HUES6 (cell line): ENCODE measurements at regions not wholly inside any gene's neighbourhood (a gene's known extent, or its start where the extent isn't known, plus 50 kb on each side); places are given as distances from the start of the nearest gene placed in this dataset.
"Not testable (repeated sequence)": the region's sequence is repeated elsewhere in the genome, so short reads cannot be mapped to it uniquely, and the experiment has no call there.

Experiments
- H3K27ac ChIP-seq: 2 replicates; pipeline ENCODE4 v1.7.0; 2013; ENCODE audit warnings: low read depth, mild to moderate bottlenecking, low read length, inconsistent platforms
- H3K27me3 ChIP-seq: 2 replicates; pipeline ENCODE4 v1.6.1; 2013; ENCODE audit warnings: low read length; ENCODE audit not compliant: control insufficient read depth, insufficient read depth
- H3K36me3 ChIP-seq: 2 replicates; pipeline ENCODE4 v1.6.1; 2013; ENCODE audit warnings: low read length; ENCODE audit not compliant: control insufficient read depth, insufficient read depth
- H3K4me1 ChIP-seq: 2 replicates; pipeline ENCODE4 v1.6.1; 2013; ENCODE audit warnings: low read length; ENCODE audit not compliant: control insufficient read depth, insufficient read depth
- H3K4me3 ChIP-seq: 2 replicates; pipeline ENCODE4 v1.5.1; 2013; ENCODE audit warnings: low read depth, low read length
- H3K9ac ChIP-seq: one replicate; pipeline ENCODE4 v1.6.1; 2013; ENCODE audit warnings: mild to moderate bottlenecking, low read length
- H3K9me3 ChIP-seq: 2 replicates; pipeline ENCODE4 v1.6.1; 2013; ENCODE audit warnings: low read depth, low read length; ENCODE audit not compliant: control insufficient read depth, insufficient read depth

- H3K9me3 ChIP-seq: no peaks in the 10 kb centered on the region
- no peaks in the 10 kb centered on the region for H3K36me3 ChIP-seq
- no peak overlapping the region for H3K4me3 ChIP-seq
- H3K27ac ChIP-seq: no peak overlapping the region
- no peaks in the 10 kb centered on the region for H3K27me3 ChIP-seq
- H3K4me1 ChIP-seq: peaks cover 43% of the 10 kb centered on the region
- no peak overlapping the region for H3K9ac ChIP-seq
Observed at GRCh38 chr4:84220990-84221389, 278.1 kb downstream of the NKX6-1 start.

GRCh38 chr4:84219656-84220055 is 279.4 kb downstream of the NKX6-1 start:
- H3K9ac ChIP-seq: no peak overlapping the region
- peaks cover 38% of the 10 kb centered on the region for H3K4me1 ChIP-seq
- no peak overlapping the region for H3K4me3 ChIP-seq
- no peaks in the 10 kb centered on the region for H3K36me3 ChIP-seq
- no peaks in the 10 kb centered on the region for H3K9me3 ChIP-seq
- H3K27ac ChIP-seq: no peak overlapping the region
- H3K27me3 ChIP-seq: no peaks in the 10 kb centered on the region

- H3K27ac ChIP-seq: no peak overlapping the region
- H3K36me3 ChIP-seq: no peaks in the 10 kb centered on the region
- no peak overlapping the region for H3K9ac ChIP-seq
- peaks cover 22% of the 10 kb centered on the region for H3K4me1 ChIP-seq
- H3K4me3 ChIP-seq: no peak overlapping the region
- no peaks in the 10 kb centered on the region for H3K27me3 ChIP-seq
- no peaks in the 10 kb centered on the region for H3K9me3 ChIP-seq
Observed at GRCh38 chr4:84218031-84218430, 281.1 kb downstream of the NKX6-1 start.

- H3K9me3 ChIP-seq: no peaks in the 10 kb centered on the region
- no peaks in the 10 kb centered on the region for H3K36me3 ChIP-seq
- no peak overlapping the region for H3K4me3 ChIP-seq
- 0 out of 2 replicates have a peak, but pooled peaks cover 6% of the 10 kb centered on the region for H3K4me1 ChIP-seq
- H3K9ac ChIP-seq: no peak overlapping the region
- H3K27ac ChIP-seq: no peak overlapping the region
- H3K27me3 ChIP-seq: no peaks in the 10 kb centered on the region
Observed at GRCh38 chr4:84215217-84215616, 283.9 kb downstream of the NKX6-1 start.

GRCh38 chr4:84206226-84206625 is 292.9 kb downstream of the NKX6-1 start:
- not testable (repeated sequence) for H3K27ac ChIP-seq, H3K4me1 ChIP-seq, H3K36me3 ChIP-seq, H3K9ac ChIP-seq, H3K4me3 ChIP-seq, H3K27me3 ChIP-seq
- peaks cover 14% of the 10 kb centered on the region for H3K9me3 ChIP-seq

- Histone ChIP-seq H3K36me3 (no peaks in the 10 kb centered on the region), H3K4me1 (peaks cover 8% of the 10 kb centered on the region; the same call in 1 of the 2 replicates), H3K9me3 (no peaks in the 10 kb centered on the region), H3K4me3 (no peak overlapping the region), H3K27ac (no peak overlapping the region), H3K9ac (no peak overlapping the region), H3K27me3 (no peaks in the 10 kb centered on the region)
Observed at GRCh38 chr4:84189144-84189543, 309.9 kb downstream of the NKX6-1 start.

- no peak overlapping the region for H3K4me3 ChIP-seq
- no peak overlapping the region for H3K27ac ChIP-seq
- no peaks in the 10 kb centered on the region for H3K36me3 ChIP-seq
- H3K27me3 ChIP-seq: no peaks in the 10 kb centered on the region
- no peaks in the 10 kb centered on the region for H3K9me3 ChIP-seq
- H3K9ac ChIP-seq: no peak overlapping the region
- no peaks in the 10 kb centered on the region for H3K4me1 ChIP-seq
Observed at GRCh38 chr4:84179409-84179808, 319.7 kb downstream of the NKX6-1 start.

- Histone ChIP-seq H3K27me3 (no peaks in the 10 kb centered on the region), H3K4me1 (no peaks in the 10 kb centered on the region), H3K9ac (no peak overlapping the region), H3K4me3 (no peak overlapping the region), H3K36me3 (no peaks in the 10 kb centered on the region), H3K27ac (no peak overlapping the region), H3K9me3 (no peaks in the 10 kb centered on the region)
Observed at GRCh38 chr4:84177831-84178542, 321.1 kb downstream of the NKX6-1 start.

- no peaks in the 10 kb centered on the region for H3K9me3 ChIP-seq
- no peaks in the 10 kb centered on the region for H3K27me3 ChIP-seq
- H3K36me3 ChIP-seq: no peaks in the 10 kb centered on the region
- H3K27ac ChIP-seq: no peak overlapping the region
- no peak overlapping the region for H3K9ac ChIP-seq
- no peak overlapping the region for H3K4me3 ChIP-seq
- no peaks in the 10 kb centered on the region for H3K4me1 ChIP-seq
Observed at GRCh38 chr4:84176016-84176415, 323.1 kb downstream of the NKX6-1 start.

- no peaks in the 10 kb centered on the region for H3K4me1 ChIP-seq
Observed at GRCh38 chr4:84171871-84172270, 327.2 kb downstream of the NKX6-1 start.

GRCh38 chr4:84167564-84167963 is 331.5 kb downstream of the NKX6-1 start:
- H3K36me3 ChIP-seq: no peaks in the 10 kb centered on the region
- no peaks in the 10 kb centered on the region for H3K4me1 ChIP-seq
- no peaks in the 10 kb centered on the region for H3K9me3 ChIP-seq
- no peak overlapping the region for H3K4me3 ChIP-seq
- H3K27ac ChIP-seq: no peak overlapping the region
- no peaks in the 10 kb centered on the region for H3K27me3 ChIP-seq
- no peak overlapping the region for H3K9ac ChIP-seq

More at GRCh38 chr4:84171871-84172270, 327.2 kb downstream of the NKX6-1 start:
- Histone ChIP-seq H3K4me3 (no peak overlapping the region), H3K9ac (no peak overlapping the region), H3K36me3 (no peaks in the 10 kb centered on the region), H3K9me3 (no peaks in the 10 kb centered on the region), H3K27ac (no peak overlapping the region), H3K27me3 (no peaks in the 10 kb centered on the region)
